8988T (cell line): ENCODE measurements at regions not wholly inside any gene's neighbourhood (a gene's known extent, or its start where the extent isn't known, plus 50 kb on each side); places are given as distances from the start of the nearest gene placed in this dataset.
"Not testable (repeated sequence)": the region's sequence is repeated elsewhere in the genome, so short reads cannot be mapped to it uniquely, and the experiment has no call there.

Experiments used
- DNase-seq: peaks from one replicate; pipeline ENCODE4 v3.0.0; 2011

DNA sequence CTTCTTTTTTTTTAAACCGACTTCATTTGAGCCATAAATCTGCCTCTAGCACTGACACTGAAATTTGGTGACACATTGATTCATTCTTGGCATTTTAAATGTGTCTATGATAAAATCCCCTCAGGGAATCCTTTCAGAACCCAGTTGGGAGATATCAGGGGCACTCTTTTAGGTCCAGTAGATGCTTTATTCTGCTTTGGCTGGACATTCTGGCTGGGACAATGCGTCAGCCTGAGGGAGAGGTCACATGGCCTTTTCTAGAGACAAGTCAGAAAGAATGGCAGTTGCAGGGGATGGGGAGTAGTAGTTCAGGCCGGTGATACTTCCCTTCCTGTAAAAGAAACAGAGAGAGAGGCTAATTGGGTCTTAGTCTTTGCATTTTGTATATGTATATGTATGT, 63.1 kb downstream of the TRIM43 start:
- not testable (repeated sequence) for DNase-seq

DNA sequence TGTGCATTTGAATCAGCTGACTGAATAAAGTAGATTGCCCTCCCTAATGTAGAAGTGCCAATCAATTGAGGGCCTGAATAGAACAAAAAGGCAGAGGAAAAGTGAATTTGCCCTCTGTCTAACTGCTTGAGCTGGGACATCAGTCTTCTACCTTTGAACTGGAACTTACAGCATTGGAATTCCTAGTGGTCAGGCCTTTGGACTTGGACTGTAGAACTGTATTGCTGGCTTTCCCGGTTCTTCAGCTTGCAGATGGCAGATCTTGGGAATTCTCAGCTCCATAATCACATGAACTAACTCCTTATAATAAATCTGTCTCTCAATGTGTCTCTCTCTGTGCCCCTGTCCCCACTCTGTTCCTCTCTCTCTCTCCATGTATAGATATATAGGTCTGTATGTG, 64.8 kb downstream of the TRIM43 start:
- DNase-seq = not testable (repeated sequence)

DNA sequence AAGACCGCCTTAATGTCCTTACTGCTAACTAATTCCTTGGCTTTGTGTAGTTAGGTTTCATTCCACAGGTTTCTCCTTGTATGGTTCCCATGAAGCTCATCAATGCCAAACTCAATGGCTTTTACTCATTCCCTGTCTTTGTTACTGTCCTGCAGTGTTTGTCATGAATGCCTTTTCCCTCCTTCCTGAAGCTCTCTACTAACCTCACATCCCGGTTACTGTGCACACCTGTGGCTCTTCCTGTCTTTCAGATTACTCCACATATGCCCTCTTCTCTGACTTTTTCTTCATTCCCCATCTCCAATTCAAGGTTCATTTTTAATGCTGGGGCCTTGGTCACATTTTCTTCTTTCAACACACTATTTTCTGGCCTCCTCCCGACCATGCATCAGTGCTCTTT, 66.1 kb downstream of the TRIM43 start:
- not testable (repeated sequence) for DNase-seq

DNA sequence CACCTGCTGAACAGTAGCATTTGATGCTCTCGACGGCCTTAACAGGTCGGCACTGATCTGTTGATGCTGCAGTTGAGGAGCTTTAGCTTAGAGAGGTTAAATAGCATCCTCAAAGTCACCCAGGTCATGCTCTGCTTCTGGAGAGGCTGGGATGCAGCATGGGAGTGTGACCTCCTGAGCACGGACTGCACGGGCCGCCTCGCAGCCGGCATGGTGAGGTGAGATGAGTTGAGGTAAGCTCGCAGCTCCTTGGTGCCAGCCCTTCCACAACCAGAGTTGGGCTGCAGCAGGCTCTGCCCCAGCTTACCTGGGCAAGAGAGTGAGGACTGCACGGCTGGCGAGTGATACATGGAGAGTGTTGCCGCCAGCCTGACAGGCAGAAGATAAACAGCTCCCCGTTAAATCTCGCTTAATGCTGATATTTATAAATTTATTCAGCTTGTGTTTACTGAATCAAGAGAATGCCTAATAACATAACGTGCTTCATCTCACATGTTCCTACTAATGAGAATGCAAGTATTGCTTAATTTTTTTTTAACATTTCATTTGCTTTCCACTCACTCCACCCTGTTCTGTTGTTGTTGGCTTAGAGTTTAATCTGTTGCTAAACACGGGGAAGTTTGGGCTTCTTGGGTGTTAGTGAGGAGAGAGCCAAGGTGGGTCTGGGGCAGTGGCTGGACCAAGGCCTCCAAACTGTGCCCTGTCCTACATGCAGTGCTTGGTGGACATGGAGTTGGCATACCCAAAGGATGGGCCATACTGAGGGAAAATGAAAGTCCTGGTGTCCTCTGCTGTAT, 69.2 kb downstream of the TRIM43 start:
- not testable (repeated sequence) for DNase-seq

DNA sequence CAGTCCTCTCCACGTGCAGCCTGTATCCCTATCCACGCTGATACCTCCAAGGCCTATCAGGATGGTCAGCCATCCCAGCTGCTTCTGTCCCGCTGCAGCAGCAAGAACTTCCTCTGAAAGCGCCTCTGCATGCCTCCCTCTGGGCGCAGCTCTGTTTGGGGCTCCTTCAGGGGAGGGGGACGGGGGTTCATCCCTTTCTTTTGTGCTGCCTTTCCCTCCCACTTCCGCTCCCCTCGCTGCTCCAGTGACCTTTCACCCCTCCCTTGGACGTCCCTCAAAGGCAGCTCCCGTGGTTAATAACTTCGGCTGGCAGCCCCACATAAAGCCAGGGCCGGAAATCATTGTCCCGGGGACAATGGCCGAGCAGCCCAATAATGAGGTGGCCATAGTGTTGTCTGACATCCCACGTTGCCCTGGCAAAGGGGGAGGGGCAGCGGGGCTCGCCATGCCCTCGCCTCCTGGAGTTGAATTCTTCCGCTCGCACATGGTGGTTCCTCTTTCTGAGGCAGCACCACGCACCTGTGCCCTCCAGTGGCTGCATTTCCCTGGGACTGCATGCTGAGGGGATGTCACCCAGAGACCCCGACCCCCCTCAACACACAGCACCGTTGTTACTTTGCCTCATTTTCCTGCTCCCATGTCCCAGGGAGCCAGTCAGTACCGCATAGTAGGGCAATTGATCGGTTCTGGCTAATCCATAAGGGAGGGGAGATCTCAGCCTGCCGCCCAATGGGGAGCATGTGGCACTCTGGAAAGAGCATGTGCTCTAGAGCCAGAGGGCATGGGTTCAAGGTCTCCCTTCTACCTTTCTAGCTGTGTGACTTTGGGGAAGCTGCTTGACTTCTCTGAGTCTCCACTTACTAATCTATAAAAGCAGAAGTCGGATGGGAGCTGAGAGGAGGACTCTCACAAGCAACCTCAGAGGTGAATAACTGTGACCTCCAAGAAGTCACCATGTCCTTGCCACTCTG, 72.0 kb downstream of the TRIM43 start:
- not testable (repeated sequence) for DNase-seq

DNA sequence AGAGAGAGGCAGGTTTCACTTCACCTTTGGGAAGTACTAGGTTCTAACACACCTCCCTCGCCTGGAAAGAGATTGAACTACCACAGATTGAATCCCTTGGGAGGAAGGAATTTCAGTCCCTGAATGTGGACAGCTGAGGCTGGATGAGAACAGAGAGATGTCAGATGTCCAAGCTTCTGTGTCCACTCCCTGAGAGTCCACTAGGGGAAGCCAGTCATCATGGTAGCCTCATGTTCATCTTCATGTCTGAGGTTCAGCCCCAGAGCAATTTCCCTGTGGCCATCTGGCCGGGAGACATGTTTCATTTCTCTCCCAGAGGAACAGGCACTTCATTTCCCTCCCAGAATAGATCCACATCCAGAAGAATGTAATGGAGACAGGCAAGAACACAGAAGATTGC, 74.8 kb downstream of the TRIM43 start:
- not testable (repeated sequence) for DNase-seq

DNA sequence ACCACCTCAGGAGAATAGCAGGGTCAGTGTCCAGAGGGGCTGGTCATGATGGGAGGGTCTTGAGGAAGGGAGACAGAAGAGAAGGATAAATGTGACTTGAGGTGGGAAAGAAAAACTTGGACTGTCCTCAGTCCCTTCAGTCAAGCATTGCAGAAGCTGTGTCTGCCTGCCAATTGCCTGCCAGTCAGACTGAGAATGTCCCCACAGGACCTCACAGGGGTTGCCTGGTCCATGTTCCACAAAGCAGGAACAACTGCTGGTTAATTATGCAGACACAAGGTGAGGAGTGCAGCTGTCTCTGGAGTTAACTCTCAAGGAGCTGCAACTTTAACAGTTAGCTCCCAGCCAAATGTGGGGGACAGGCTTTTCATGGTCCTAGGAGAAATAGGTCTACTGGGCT, 75.7 kb downstream of the TRIM43 start:
- no peak for DNase-seq

DNA sequence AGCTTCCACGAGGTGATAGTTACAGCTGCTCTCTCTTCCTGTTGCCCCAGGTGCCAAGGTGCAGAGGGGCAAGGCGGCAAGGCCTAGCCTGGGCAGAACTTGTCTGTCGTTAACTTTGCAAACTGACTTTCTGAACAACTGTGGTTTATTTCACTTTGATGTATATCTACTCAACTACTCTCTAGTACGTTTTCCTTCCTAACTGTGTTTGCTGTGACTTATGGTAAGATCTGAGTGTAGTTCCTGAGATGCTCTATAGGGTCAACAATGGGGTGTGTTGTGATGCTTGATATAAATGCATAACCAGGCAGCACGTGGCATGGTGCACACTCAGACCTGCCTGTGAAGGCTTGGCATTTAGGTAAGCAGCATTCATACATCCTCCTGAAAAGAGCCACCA, 77.1 kb downstream of the TRIM43 start:
- DNase-seq = not testable (repeated sequence)

DNA sequence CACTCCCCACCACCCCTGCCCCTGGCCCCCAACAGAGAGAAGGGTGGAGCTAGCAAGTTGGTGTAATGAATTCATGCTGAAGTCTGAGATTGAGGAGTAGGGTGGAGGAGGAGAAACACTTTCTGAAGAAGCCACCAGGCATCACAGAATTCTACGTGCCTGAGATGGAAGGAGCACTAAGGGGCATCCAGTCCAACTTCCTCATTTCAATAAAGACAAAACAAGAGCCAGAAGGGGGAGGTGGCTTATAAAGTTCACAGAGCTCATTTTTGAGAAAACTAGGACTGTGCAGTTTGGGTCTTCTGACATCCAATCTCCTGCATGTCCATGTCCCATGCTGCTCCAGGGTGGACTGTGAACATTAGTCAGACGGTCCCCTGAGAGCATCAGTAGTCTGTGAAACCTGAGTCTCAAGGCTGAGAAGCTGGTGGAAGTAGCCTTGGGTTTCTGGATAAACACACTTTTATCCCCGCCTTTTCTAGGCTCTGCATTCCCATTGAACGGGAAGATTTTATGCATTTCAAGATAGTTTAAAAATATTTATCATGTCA, 77.7 kb downstream of the TRIM43 start:
- no peak for DNase-seq

DNA sequence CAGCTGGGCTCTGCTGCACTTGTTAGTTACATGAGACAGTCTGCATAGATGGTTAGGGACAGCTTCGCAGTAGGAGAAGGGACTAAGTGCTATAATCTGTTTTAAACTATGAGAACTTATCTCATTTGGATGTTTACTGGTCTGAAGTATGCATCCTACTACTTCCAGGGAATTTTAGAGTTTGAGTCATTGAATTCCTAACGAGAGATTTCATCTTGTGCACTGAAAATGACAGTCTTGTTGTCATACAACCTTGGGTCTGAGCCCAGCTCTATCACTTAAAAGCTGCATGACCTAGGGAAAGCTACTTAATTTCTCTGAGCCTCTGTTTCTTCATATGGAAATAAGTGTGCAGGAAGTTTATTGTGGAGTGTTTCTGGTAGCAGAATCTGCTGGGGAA, 78.4 kb downstream of the TRIM43 start:
- no peak for DNase-seq

DNA sequence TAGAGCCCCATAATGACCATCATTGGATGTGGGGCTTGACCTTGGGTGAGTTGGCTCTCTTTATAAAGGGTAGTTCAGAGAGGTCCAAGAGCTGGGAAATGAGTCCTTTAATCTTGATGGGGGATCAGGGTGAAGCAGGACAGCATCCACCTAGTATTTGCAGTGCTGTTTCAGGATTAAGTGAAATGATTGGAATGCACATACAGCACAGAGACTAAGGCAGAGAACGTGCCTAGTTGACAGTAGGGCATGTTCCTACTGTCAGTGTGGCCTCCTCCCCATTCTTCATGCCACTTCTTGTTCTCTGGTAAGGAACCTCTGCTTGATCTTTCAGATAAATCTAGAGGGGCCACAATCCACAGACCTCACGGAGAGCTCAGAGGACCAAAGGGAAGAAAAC, 78.9 kb downstream of the TRIM43 start:
- DNase-seq = no peak

DNA sequence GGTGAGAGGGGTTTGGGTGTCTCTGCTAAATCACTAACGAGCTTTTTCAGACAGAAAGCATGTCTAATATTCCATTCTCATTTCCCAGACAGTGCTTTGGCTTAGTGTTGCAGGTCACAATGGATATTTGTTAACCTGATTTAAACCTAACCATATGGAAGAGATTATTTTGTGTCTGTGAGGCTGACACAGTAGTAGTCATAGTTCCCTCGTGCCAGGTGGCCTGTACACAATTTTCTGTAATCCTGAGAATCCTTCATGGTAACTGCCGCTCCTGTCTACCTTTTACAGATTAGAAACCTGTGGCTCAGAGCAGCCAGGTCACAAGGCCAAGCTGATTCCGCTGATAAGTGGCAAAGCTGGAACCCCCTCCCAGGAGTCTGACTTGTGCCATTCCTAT, 79.4 kb downstream of the TRIM43 start:
- DNase-seq = not testable (repeated sequence)

DNA sequence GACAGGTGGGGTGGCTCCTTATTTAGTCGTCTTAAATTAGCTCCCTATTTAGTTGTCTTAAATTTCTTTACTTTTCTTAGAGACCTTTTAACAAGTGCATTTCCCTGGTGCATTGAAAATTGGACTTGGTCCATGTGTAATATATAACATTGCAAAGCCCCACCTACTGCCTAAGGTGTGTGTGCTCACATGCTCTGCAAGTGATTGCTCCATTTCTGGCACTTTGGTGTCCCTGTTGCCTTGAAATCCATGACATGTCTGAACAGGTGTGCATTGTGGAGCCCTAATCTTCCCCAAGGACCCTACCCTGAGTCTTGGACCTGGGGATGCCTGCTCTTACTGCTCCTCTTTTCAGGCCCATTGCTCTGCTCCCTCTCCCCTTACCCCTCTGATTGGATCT, 80.2 kb downstream of the TRIM43 start:
- DNase-seq = not testable (repeated sequence)

DNA sequence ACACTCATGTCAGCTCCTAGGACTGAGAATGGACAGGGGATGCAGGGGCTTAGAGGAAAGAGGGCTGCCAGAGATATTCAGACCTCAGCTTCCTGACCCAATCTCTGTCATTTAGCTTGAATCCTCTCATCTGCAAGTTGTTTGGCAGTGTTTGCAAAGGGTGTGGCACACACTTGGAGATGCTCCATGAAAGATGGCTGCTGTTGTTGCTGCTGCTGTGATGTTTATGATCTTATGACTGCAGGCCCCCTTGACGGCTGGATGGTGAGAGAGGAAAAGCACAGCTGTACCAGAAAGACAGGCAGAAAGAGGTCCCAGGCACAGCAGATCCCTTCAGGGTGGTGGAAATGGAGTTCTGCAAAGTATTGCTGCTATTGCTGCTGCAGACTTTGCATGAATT, 80.7 kb downstream of the TRIM43 start:
- not testable (repeated sequence) for DNase-seq

DNA sequence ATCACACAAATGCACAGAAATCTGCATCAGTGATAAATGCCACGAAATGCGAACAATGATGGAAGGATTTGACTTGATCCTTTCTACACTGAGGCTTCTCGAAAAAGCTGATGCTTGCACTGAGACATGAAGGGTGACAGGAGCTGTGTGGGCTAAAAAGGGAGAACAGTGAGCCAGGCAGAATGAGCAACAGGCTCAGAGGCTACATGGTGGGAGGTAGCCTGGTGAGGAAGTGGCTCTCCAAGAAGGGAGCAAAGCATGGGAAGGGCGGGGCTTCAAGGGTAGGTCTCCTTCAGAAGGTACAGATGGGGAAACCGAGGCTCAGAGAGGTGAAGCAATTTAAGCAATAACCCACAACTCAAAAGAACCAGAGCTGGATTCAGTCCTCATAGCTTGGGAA, 82.4 kb downstream of the TRIM43 start:
- DNase-seq = no peak

DNA sequence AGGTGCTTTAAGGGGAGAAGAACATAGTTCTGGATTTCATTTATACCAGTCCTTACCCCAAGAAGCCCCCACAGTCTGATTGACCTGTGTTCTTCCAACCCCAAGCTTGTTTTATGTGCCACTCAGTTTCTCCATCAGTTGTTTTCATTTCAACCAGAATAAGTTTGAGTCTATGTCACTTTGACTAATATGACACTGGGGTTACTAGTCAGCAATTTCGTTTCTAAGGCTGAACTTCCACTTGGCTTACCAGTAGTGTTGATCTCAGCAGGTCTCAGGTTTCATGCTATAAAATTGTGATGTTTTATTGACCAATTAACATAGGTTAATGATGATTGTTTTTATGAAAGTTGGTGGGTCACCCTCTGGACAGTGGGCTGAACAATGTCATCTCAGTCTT, 84.8 kb downstream of the TRIM43 start:
- not testable (repeated sequence) for DNase-seq

DNA sequence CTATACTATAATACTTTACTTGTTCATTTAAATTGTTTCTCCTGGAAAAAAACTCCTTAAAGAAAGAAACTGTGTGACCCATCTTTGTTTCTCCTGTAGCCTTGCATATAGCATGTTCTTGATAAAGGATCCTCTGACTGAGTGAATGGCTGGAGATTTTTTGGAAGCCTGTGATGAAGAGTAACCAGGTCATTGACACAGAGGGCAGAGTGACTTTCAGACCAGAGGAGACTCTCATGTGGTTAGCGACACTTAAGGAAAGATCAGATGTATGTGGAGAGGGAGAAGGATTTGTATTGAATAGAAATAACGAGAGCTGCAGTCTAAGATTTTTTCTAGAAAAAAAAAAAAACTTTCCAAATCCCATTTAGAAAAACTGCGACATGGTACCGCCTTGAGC, 85.5 kb downstream of the TRIM43 start:
- no peak for DNase-seq

DNA sequence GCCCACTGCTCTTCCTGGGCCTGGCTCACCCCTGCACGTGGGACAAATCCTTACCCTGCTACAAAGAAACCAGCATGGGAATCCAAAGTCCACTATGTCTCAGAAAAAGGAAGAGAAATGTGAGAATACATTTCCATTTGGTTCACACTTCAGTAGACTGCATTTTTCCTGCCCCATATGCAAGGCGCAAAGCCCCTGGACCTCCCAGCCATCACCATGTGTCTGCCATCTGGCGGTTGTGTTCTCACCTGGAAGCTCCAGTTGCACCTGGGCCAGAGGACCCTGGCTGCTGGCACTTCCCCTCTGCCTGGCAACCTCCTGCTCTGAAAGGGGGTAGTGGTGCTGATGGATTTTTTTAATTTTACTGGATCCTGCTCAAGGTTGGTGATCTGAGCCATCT, 86.0 kb downstream of the TRIM43 start:
- not testable (repeated sequence) for DNase-seq

DNA sequence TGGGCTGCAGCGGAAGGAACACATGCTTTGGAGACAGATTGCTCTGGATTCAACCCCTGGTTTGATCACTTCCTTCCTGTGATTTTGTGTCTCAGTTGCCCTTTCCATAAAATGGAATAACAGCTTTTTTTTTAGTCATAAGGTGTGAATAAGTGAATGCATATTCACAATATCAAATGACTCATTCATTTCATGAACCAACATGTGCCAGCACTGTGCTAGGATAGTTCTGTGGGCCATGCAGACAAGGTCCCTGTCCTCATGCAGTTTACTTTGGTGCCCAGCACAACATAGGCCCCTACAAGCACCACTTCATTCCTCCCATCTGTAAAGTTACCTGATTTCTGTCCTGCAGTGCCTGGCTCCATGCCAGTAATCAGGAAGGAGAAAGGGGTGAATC, 89.4 kb downstream of the TRIM43 start:
- not testable (repeated sequence) for DNase-seq

DNA sequence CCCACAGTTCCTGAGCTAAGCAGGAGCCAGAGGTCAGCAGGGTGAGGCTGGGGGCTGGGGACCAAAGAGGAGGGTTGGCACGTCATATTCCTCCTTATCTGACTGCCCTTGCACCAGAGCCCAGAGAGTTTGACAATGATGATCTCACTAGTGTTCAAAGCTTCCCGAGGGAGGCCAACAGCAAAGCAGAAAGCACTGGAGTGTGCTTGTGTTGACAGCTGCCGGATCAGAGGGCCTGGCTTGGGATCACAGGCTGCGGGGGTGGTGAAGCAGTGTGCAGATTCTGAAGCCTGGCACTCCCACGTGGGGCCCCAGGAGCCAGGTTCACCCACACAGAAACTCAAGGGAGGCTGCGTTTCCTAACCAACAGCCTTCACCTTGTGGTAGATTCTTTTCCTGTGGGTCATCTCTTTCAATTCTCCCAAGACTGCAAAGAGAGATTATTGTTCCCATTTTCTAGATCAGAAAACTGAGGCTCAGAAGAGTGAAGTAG, 89.8 kb downstream of the TRIM43 start:
- DNase-seq = not testable (repeated sequence)

DNA sequence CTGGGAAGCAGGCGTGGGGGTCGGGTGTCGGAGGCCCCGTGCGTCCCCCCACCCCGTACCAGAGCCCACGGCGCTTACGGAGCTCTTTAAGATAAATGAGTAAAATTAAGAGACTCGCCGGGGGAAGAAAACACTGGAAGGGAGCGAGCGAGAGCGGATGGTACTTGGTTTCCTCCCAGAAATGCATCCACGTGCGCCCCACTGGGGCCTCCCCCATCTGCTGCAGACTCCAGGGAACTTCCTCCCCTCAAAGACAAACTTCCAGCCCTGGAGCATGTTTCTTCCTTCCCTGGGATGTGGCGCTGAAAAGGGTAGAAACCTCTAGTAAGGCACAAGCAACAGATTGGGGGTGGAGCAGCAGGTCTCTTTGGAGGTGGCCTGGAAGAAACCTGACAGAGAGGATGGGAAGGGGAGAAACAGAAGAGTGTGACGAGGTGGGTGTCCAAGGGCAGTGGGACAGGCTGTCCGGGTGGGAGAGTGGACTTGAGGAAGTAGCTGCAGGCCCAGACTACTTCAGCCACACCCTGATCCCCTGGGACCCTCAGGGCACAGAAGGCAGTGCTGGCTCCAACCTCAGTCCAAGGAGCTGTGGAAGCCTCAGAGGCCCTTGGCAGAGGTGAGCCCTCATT, 91.2 kb downstream of the TRIM43 start:
- not testable (repeated sequence) for DNase-seq

DNA sequence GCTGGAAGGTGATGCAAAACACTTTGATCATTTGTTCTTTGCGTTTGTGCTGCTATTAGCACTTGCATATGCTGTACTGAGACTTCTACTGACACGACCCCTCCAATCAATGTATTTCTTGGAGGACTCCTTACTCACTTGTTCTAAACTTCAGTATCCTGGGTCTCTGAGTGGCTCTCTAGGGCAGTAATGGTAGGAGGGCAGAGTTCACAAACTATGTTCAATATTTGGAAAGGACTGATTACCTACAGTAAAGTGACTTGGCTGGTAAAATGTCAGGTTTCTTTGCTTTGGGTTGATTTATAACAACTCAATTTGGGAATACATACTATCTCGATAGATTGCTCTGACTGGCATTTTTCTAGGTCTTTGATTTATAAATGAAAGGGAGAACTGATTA, 93.7 kb downstream of the TRIM43 start:
- DNase-seq = no peak
